A673 (cell line): ENCODE measurements at regions not wholly inside any gene's neighbourhood (a gene's known extent, or its start where the extent isn't known, plus 50 kb on each side); places are given as distances from the start of the nearest gene placed in this dataset.
"Not testable (repeated sequence)": the region's sequence is repeated elsewhere in the genome, so short reads cannot be mapped to it uniquely, and the experiment has no call there.

Experiments used
- EZH2 ChIP-seq: fragments of 200-600 bp; sonication (generic); IDR thresholded peaks from 2 replicates; pipeline ENCODE4 v1.6.1; 2017; ENCODE audit warnings: borderline replicate concordance, low read depth, mild to moderate bottlenecking, mixed read lengths, antibody characterized with exemption, low read length; ENCODE audit not compliant: poor library complexity, severe bottlenecking
- TF ChIP-seq, protein P1 (sequence below): fragments of 300-800, 200-600 bp; sonication (generic); conservative IDR thresholded peaks from 2 replicates; pipeline ENCODE4 v1.5.1; 2017; ENCODE audit warnings: low read depth, mild to moderate bottlenecking, antibody characterized with exemption, low read length, moderate library complexity, mixed read lengths

GRCh38 chr1:206311611-206312273, 108.4 kb downstream of the SRGAP2 start:
- TF ChIP-seq, protein P1, sequence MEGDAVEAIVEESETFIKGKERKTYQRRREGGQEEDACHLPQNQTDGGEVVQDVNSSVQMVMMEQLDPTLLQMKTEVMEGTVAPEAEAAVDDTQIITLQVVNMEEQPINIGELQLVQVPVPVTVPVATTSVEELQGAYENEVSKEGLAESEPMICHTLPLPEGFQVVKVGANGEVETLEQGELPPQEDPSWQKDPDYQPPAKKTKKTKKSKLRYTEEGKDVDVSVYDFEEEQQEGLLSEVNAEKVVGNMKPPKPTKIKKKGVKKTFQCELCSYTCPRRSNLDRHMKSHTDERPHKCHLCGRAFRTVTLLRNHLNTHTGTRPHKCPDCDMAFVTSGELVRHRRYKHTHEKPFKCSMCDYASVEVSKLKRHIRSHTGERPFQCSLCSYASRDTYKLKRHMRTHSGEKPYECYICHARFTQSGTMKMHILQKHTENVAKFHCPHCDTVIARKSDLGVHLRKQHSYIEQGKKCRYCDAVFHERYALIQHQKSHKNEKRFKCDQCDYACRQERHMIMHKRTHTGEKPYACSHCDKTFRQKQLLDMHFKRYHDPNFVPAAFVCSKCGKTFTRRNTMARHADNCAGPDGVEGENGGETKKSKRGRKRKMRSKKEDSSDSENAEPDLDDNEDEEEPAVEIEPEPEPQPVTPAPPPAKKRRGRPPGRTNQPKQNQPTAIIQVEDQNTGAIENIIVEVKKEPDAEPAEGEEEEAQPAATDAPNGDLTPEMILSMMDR: not testable (repeated sequence)
- not testable (repeated sequence) for TF ChIP-seq EZH2
